SKM-1 treated with dmso at 0.1 percent for 144 hours (cell line): ENCODE measurements at regions not wholly inside any gene's neighbourhood (a gene's known extent, or its start where the extent isn't known, plus 50 kb on each side); places are given as distances from the start of the nearest gene placed in this dataset.
"Not testable (repeated sequence)": the region's sequence is repeated elsewhere in the genome, so short reads cannot be mapped to it uniquely, and the experiment has no call there.

ENCODE experiments used
- DNase-seq: peaks from one replicate; lab custom pipeline; 2025; ENCODE audit not compliant: unreplicated experiment; lab: John Stamatoyannopoulos, UW

DNA sequence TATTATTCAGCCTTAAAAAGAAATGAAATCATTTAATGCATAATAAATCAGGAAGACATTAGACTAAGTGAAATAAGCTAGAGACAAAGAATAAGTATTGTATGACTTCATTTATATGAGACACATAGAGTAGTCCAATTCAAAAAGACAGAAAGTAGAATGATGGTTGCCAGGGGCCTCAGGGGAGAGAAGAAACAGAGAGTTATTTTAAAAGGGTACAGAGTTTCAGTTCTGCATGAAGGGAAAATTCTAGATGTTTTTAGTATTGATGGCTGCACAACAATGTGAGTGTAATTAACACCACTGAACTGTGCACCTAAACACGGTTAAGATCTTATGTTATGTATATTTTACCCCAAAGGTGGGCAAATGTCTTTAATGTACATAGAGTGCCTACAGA, 1407.9 kb upstream of the MAP3K7 start:
- DNase-seq, result no peak

DNA sequence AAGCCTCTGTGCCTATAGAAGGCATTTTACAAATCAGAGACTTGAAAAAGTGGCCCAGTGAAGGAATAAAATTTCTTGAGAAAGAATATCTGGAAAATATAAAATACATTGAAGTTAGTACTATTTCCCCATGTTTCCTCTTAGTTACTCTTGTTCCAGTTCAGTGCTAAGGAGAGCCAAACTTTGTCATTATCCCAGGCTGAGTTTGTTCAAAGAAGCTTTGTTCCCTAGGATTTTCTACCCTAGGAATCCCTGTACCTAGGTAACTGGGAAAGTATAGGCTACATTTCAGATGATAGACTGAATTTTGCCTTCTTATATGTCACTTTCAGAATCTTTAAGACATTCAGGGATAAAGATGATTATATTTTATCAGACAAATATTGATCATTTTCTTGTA, 1395.7 kb upstream of the MAP3K7 start:
- no peak for DNase-seq

DNA sequence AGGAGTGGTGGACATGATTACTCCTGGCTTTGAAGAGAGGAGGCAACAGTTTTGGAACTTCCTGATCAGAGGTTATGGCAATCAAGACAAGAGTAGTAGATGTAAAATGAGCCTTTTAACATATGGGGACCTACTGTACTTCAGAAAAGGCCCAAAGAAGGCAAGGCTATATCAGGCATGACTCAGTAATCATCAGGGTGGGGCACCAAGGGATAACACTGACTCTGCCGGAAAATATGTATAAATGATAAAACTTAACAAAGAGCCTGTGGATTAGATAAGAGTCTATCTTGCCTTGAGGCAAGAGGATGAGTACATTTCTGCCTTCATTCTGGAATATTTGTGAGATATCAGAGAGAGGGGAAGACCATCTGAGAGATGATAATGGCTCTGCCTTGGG, 1389.9 kb upstream of the MAP3K7 start:
- DNase-seq, result no peak

DNA sequence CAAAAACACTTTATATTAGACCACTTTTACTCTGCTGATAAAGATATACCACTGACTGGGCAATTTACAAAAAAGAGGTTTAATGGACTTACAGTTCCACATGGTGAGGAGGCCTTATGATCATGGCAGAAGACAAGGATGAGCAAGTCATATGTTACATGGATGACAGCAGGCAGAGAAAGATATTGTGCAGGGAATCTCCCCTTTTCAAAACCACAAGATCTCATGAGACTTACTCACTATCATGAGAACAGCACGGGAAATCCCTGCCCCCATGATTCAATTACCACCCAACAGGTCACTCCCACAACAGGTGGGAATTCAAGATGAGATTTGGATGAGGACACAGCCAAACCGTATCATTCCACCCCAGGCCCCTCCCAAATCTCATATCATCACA, 1383.8 kb upstream of the MAP3K7 start:
- no peak for DNase-seq

DNA sequence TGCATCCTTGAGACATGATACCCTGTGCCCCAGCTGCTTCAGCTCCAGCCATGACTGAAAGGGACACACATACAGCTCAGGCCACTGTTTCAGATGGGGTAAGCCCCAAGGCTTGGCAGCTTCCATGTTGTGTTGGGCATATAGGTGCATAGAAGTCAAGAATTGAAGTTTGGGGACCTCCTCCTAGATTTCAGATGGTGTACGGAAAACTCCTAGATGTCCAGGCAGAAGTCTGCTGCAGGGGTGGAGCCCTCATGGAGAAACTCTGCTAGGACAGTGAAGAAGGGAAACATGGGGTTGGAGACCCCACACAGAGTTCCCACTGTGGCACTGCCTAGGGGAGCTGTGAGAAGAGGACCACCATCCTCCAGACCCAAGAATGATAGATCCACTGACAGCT, 1379.0 kb upstream of the MAP3K7 start:
- DNase-seq, result no peak

DNA sequence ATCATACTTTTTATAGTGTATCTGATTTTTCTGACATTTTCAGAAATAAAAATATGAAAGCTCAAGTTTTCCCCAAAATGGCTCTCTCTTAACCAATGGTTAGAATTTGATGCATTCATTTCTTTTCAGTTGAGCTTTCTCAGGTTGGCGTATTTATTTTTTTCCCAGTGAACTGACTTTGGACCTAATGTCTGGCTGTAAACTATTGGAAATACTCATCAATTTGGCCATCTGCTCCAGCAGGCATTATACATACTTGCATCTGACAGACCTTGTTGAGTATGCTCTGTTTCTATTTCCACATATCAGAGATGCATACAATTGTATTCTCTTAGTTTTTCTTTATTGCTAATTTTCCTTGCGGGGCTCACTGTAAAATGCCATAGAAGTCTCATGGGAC, 1374.8 kb upstream of the MAP3K7 start:
- no peak for DNase-seq

DNA sequence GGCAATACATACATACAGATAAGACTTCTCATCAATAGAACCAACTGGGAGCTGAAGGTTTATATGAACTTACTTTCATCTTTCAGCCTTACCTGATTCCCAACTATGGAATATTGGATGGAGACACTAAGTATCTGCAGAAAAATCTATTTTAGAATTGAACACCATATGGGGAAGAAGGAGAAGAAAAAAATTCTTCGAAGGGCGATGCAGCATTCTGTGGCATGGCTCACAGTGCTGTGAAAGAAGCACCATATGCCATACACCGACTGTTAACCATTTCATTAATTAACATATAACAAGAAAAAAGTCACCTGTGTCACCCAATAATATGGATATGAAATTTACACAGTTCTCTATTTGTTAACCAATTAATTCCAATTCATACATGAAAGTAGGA, 1374.4 kb upstream of the MAP3K7 start:
- no peak for DNase-seq

DNA sequence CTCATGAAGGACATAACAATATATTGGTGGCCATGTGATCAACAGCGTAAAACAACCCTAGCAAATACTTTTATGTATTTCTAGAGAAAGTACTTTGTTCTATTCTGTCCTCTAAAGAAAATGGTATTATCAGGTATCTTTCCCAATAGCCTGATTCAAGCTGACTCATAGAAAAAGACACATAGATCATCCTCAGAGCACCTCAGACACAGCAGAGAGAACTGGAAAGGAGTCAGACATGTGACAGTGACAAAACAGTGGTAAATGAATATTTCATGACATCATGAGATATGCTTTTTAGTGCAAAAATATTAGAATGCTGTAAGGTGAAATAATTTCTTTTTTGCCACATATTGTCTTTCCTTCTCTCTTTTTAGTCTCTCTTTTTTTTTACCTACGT, 1355.0 kb upstream of the MAP3K7 start:
- DNase-seq, result no peak

DNA sequence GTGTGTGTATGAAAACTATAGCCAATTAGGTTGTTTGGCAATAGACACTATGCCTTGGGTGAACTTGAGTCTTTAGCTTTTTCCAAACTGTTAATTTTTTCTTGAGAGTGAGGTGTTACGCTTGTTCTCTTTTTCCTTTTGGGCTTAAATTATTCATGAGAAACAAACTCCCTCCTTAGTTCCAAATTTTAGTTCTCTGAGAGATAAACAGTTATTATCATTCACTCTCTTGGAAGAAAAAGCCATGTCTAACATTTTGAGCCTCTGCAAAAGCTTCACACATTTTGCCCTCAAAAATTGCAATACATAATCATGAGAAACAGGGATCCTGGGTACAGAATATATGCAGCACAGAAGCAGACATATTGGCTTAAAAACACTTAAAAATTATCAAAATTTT, 1353.9 kb upstream of the MAP3K7 start:
- no peak for DNase-seq

DNA sequence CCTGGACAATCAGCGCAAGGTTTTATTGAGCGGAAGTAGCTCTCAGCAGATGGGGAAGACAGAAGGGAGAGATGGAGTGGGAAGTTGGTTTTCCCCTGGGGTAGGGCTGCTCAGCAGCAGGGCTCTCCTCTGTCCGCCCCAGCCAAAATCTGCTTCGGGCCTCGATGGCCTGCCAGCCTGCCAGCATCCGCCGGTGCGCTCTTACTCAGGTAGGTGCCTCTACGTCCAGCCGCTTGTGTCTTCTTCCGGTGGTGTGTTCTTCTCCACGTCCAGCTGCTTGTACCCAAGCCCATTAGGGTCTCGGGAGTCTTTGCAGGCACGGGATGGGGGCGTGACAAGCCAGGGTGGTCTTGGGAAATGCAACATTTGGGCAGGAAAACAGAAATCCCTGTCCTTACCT, 1340.0 kb upstream of the MAP3K7 start:
- DNase-seq, result no peak

DNA sequence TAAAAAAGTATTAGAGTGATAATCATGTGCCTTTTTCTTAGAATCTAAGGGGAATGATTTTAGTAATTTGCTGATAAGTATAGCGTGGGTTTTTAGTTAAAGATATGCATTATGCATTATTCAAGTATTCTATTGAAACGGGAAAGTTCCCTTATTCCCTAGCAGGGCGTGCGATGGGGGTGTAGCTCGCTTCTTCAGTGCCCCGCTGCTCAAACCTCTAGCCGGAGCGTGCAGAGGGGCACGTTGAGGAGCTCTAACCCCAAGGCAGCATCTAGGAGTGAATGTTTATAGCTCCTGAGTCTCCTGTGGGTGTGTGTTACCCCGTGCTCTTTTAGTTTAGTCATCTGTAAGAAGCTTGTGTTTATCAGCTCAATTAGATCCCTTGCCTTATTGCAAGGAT, 1339.5 kb upstream of the MAP3K7 start:
- no peak for DNase-seq

DNA sequence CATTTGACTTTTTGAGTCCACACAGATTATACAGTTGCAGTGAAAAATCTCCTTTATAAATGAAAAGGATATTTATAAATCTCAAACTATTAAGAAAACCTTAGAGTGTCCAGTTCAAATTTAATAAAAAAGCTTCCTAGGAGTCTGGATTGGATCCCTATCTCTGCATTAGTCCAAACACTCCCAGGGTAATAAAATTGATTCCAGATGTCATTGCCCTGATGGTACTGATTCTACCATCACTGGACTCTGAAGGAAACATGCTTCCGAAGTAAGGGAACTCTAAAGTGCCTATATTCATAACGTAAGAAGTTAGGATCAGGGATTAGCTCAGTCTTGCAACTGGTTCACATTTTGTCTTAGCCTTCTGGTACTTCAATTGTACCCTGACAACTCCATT, 1325.1 kb upstream of the MAP3K7 start:
- DNase-seq, result no peak

DNA sequence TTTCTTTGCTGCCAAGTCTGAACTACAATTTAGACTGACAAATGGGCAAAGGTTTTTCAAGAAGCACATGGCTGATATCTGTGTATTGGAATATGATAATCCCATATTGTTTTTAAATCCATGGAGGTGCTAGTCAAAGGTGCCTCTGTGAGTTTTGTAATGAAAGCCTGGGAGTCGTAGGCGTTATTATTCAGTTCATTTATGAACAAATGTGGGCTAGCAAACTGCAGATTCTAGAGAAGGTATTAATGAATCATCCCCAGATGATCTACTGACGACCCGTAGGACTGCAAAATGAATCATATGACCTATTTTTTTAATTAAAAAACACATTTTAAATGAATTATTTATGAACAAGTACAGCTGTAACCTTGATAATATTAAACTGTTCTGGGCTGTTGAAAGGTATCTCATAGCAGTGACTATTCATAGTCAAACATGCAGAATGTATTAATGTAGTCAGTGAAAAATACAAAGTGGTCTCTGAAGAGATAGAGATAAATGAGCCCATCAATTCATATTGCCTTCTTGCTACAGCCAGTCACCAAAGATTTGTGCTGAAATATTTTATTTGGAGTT, 1317.8 kb upstream of the MAP3K7 start:
- DNase-seq, result no peak

DNA sequence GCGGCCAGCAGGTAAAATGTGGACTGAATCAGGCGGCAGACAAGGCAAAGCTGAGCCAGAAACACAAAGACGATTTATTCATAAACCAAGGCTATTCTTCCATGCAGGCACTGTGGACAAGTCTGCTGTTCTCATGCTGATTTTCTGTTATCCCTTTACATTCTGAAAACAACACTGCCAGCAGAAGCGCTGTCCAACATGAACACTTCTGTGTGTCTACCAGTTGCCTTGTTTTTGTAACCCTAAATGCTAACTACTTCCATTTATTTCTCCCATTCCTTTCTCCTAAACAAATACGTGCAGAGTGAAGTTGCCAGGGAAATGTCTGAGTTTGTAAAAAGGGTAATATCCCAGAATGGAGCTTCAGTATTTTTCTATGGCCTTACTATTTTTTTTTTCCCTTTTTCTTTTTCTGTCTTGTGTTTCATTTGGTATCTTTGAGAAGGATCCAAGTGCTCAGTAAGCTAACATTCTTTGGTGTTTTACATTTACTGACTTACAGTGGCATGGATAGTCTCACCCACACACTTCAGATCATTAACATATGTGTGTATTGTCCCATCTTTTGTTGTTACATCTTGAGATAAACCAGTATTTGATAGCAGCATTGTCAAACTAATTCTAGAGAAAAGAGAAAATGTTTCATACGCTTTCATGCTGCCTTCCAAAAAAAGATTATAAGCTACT, 1308.9 kb upstream of the MAP3K7 start:
- DNase-seq, result no peak

DNA sequence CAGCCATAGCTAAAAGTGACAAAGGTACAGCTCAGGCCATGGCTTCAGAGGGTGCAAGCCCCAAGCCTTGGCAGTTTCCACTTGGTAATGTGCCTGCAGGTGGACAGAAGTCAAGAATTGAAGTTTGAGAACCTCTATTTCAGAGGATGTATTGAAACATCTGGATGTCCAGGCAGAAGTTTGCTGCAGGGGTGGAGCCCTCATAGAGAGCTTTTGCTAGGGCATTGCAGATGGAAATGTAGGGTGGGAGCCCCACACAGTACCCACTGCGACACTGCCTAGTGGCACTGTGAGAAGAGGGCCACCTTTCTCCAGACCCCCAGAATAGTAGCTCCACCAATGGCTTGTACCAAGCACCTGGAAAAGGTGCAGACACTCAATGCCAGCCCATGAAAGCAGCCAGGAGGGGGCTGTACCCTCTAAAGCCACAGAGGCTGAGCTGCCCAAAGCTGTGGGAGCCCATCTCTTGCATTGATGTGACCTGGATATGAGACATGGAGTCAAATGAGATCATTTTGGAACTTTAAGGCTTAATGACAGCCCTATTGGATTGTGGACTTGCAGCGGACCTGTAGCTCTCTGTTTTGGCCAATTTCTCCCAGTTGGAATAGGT, 1299.4 kb upstream of the MAP3K7 start:
- no peak for DNase-seq

DNA sequence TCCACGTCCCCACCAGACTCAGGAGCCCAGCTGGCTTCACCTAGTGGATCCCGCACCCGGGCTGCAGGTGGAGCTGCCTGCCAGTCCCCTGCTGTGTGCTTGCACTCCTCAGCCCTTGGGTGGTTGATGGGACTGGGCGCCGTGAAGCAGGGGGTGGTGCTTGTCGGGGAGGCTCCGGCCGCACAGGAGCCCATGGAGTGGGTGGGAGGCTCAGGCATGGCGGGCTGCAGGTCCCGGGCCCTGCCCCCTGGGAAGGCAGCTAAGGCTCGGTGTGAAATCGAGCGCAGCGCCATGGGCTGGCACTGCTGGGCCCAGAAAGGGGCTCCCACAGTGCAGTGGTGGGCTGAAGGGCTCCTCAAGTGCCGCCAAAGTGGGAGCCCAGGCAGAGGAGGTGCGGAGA, 1294.9 kb upstream of the MAP3K7 start:
- DNase-seq, result not testable (repeated sequence)

DNA sequence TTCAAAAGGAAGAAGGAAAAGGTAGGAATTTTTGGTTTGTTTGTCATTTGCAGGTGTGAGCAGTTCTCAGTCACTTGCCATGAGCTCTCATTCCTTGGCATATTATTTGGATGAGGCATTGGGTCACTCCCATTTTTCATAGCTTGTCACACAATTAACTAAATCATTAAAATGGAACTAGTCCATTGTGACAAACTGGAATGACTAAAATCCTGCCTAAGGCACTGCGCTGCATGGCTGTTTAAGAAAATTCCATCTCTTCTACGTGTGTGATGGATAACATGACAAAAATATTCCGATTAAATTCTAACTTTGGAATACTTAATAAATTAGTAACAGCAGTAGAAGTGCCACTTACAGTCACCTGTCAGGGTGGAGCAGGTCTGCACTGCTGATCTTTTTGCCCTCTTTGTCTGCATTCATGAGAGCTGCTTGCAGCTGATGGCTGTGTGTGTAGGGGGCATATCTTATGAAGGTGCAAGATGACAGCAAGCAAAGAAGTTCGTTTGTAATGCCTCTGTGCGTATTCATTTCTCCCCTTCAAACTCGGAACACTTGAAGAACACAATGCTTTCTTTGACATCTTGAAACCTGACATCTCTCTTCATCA, 1292.6 kb upstream of the MAP3K7 start:
- DNase-seq, result no peak

DNA sequence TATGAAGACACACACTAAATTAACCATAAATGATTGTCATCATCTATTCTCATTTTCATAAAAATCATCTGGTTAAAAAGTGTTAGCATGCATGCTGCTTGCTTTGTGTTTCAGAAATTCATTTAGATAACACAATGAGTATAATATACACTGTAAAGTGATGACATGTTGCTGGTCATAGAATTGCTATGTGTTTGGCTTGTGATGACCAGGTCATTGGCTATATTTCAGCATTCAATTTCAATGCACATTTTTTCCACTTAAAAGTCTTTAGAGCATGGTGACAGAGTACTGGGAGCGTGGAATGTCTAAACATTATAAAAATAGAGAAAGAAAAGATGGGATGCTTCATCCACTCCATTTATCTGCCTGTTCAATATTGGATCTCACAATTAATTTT, 1291.1 kb upstream of the MAP3K7 start:
- no peak for DNase-seq

DNA sequence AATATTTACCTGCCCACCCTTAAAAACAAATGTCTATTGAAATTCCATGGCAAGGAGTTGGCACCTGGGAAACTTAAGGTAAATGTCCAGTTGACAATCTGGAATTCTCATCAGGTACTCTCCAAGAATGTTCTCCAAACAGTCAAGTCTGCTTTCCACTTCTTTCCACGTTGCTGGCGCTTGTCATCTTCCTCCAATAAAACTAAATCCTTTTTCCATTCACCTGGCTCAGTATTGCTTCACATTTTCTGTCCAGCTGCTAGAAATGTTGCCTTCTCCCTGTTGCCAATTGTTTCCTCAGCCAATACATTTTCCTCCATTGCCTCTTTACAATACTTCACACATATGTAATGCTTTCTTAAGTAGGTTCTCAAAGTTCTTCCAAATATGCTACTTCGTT, 1288.1 kb upstream of the MAP3K7 start:
- no peak for DNase-seq

DNA sequence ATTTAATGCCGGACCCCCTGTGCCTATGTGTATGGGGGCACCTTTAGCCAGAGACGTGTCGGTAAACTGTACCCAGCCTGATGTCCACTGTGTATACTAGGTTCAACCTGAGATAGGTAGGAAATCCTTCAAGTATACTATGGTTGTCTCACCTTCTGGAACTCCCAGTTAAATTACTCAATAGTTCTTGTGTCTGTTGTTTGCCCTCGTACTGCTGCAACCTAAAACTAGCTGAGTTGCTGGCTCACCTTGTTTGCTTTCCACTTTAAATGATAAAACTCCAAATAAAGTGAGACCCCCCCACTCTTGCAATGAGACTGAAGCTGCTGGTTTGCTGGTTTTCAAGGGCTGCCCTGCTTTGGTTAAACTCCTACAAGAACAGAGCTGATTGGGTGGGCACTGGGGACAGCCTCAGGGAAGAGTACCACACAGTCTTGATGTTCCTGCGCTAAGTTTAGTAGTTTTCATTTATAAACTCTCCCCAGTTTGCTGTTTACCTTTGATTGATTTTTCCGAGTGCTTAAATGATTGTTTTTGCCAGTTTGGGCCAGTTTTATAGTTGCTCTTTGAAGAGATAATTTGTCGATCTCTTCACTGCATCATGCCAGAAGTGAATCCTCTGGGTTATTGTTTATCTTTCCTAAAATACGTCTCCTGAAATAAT, 1281.8 kb upstream of the MAP3K7 start:
- no peak for DNase-seq

DNA sequence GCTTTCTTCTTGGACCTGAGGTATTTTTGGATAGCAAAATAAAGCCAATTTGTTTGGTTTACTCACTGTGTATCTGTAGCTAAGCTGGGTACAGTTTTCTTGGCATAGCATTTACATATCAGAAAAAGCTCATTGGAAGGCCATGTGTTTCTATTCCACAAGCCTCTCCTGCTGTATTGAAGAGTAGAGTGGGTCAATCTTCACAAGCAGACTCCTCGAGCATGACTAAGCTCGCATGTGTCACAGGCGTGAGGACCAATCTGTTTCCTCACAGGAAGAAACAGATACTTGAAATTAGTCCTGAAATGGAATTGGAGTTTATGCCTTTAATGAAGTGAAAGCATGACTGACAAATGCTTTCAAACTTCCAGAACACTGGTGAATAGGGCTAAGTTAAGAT, 1279.0 kb upstream of the MAP3K7 start:
- DNase-seq, result no peak

DNA sequence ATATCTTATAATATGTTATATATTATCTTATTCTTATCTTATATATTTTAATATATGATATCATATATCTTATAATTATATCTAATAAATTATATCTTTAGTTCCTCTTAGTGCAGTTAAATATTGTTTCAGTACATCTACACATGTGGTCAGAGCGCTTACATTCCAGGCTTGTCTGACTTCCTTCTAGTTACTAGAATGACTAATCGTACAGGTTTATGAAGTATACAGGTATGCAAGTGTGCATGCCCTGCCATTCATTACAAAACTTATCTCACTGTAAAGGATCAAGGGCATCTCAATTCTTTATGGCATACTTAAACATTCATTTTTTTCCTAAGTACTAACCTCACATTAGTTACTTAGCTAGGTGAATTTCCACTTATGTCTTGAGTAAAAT, 1278.0 kb upstream of the MAP3K7 start:
- no peak for DNase-seq
